A172 (cell line): ENCODE measurements at regions not wholly inside any gene's neighbourhood (a gene's known extent, or its start where the extent isn't known, plus 50 kb on each side); places are given as distances from the start of the nearest gene placed in this dataset.
A peak's percentile ranks its signal among the peaks of the same experiment; 100 is the strongest.
"Not testable (repeated sequence)": the region's sequence is repeated elsewhere in the genome, so short reads cannot be mapped to it uniquely, and the experiment has no call there.

Source experiments
- DNase-seq: peaks from one replicate; pipeline ENCODE4 v3.0.0-alpha.2; 2015; ENCODE audit warnings: low spot score

GRCh38 chr11:38446336-38446735 lies 1848.3 kb upstream of the RAG2 start:
- DNase-seq, result peak; percentile 17

- DNase-seq, result no peak
Measured at GRCh38 chr11:38438091-38438490, 1840.1 kb upstream of the RAG2 start.

GRCh38 chr11:38425578-38425977 lies 1827.5 kb upstream of the RAG2 start:
- DNase-seq, result no peak

GRCh38 chr11:38423042-38423441 lies 1825.0 kb upstream of the RAG2 start:
- DNase-seq, result no peak

- no peak for DNase-seq
Measured at GRCh38 chr11:38416141-38416540, 1818.1 kb upstream of the RAG2 start.

- DNase-seq, result no peak
Measured at GRCh38 chr11:38411149-38411548, 1813.1 kb upstream of the RAG2 start.

GRCh38 chr11:38402063-38402462 lies 1804.0 kb upstream of the RAG2 start:
- no peak for DNase-seq

- no peak for DNase-seq
Measured at GRCh38 chr11:38392176-38392575, 1794.1 kb upstream of the RAG2 start.

GRCh38 chr11:38384568-38384967 lies 1786.5 kb upstream of the RAG2 start:
- peak; percentile 5 for DNase-seq

GRCh38 chr11:38365274-38365673 lies 1767.2 kb upstream of the RAG2 start:
- no peak for DNase-seq

- DNase-seq, result no peak
Measured at GRCh38 chr11:38356255-38356654, 1758.2 kb upstream of the RAG2 start.

- DNase-seq, result no peak
Measured at GRCh38 chr11:38345286-38345685, 1747.2 kb upstream of the RAG2 start.

- not testable (repeated sequence) for DNase-seq
Measured at GRCh38 chr11:38341612-38342011, 1743.6 kb upstream of the RAG2 start.

- no peak for DNase-seq
Measured at GRCh38 chr11:38339835-38340440, 1741.9 kb upstream of the RAG2 start.

GRCh38 chr11:38338022-38338421 lies 1740.0 kb upstream of the RAG2 start:
- not testable (repeated sequence) for DNase-seq

- DNase-seq, result no peak
Measured at GRCh38 chr11:38332046-38332445, 1734.0 kb upstream of the RAG2 start.

GRCh38 chr11:38330578-38330977 lies 1732.5 kb upstream of the RAG2 start:
- no peak for DNase-seq

- no peak for DNase-seq
Measured at GRCh38 chr11:38323961-38324761, 1726.1 kb upstream of the RAG2 start.

GRCh38 chr11:38315151-38315550 lies 1717.1 kb upstream of the RAG2 start:
- no peak for DNase-seq

GRCh38 chr11:38307455-38307854 lies 1709.4 kb upstream of the RAG2 start:
- DNase-seq, result no peak

- DNase-seq, result no peak
Measured at GRCh38 chr11:38305682-38306081, 1707.6 kb upstream of the RAG2 start.

GRCh38 chr11:38304926-38305325 lies 1706.9 kb upstream of the RAG2 start:
- DNase-seq, result no peak

GRCh38 chr11:38302564-38302963 lies 1704.5 kb upstream of the RAG2 start:
- no peak for DNase-seq

GRCh38 chr11:38300570-38300969 lies 1702.5 kb upstream of the RAG2 start:
- DNase-seq, result no peak
